Transverse colon (tissue), 4 donors: ENCODE measurements at regions not wholly inside any gene's neighbourhood (a gene's known extent, or its start where the extent isn't known, plus 50 kb on each side); places are given as distances from the start of the nearest gene placed in this dataset.

Experiments used
- EP300 ChIP-seq: sonication (generic); formaldehyde crosslinking; IDR thresholded peaks from one replicate; pipeline ENCODE4 v1.6.1; 2017; ENCODE audit warnings: antibody characterized with exemption, low read depth
- POLR2A ChIP-seq: fragments of 450-650 bp; IDR thresholded peaks from one replicate; pipeline ENCODE4 v1.6.1; 2016; ENCODE audit warnings: antibody characterized with exemption, mild to moderate bottlenecking, moderate library complexity
- POLR2AphosphoS5 ChIP-seq, 3 donors: sonication (generic); formaldehyde crosslinking; IDR thresholded peaks; one replicate each; pipeline ENCODE4 v1.6.1; 2016; ENCODE audit warnings: antibody characterized with exemption in 3 of 3
- TF ChIP-seq, protein P1 (sequence below), 5 experiments: fragments of 200-600 bp in 3 of 5; fragments of 450-650 bp in 2 of 5; sonication (generic) in 3 of 5; IDR thresholded peaks; 1 replicate in 2 of 5; 2 replicates in 3 of 5; pipeline ENCODE4 v1.5.1; 2016 to 2017; ENCODE audit warnings: antibody characterized with exemption in 5 of 5, inconsistent platforms in 3 of 5, mild to moderate bottlenecking in 2 of 5, moderate library complexity in 1 of 5

DNA sequence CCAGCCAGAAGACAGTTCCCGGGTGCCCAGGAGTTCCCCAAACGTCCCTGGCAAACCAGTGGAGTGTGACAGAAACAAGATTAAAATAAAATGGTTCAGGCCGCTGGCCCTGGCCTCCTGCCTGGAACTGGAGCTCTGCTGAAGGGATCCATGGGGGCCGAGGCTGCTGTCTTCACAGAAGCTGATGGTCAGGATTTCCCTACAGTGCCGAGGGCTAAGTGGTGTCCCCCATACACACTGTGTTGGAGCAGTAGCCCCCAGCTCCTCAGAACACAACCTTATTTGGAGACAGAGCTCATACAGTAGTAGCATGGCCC is 55.9 kb downstream of the MRPL36 start:
- TF ChIP-seq, protein P1, sequence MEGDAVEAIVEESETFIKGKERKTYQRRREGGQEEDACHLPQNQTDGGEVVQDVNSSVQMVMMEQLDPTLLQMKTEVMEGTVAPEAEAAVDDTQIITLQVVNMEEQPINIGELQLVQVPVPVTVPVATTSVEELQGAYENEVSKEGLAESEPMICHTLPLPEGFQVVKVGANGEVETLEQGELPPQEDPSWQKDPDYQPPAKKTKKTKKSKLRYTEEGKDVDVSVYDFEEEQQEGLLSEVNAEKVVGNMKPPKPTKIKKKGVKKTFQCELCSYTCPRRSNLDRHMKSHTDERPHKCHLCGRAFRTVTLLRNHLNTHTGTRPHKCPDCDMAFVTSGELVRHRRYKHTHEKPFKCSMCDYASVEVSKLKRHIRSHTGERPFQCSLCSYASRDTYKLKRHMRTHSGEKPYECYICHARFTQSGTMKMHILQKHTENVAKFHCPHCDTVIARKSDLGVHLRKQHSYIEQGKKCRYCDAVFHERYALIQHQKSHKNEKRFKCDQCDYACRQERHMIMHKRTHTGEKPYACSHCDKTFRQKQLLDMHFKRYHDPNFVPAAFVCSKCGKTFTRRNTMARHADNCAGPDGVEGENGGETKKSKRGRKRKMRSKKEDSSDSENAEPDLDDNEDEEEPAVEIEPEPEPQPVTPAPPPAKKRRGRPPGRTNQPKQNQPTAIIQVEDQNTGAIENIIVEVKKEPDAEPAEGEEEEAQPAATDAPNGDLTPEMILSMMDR (IDR thresholded peaks at IDR 0.05): no peak
- TF ChIP-seq POLR2AphosphoS5 (IDR thresholded peaks at IDR 0.05) (no peak), POLR2A (no peak), EP300 (no peak)
